Amygdala (tissue), 56 donors: ENCODE measurements at regions not wholly inside any gene's neighbourhood (a gene's known extent, or its start where the extent isn't known, plus 50 kb on each side); places are given as distances from the start of the nearest gene placed in this dataset.
"Not testable (repeated sequence)": the region's sequence is repeated elsewhere in the genome, so short reads cannot be mapped to it uniquely, and the experiment has no call there.

Experiments
- DNase-seq, 56 donors: peaks; one replicate each; lab custom pipeline; 2025; lab: John Stamatoyannopoulos, UW

DNA sequence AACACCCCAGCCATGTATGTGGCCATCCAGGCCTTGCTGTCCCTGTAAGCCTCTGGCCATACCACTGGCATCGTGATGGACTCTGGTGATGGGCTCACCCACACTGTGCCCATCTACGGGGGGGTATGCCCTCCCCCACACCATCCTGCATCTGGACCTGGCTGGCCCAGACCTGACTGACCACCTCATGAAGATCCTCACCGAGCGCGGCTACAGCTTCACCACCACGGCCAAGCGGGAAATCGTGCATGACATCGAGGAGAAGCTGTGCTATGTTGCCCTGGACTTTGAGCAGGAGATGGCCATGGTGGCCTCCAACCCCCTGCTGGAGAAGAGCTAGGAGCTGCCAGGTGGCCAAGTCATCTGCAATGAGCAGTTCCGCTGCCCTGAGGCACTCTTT lies 80.4 kb upstream of the ZCCHC2 start:
- DNase-seq = no peak

DNA sequence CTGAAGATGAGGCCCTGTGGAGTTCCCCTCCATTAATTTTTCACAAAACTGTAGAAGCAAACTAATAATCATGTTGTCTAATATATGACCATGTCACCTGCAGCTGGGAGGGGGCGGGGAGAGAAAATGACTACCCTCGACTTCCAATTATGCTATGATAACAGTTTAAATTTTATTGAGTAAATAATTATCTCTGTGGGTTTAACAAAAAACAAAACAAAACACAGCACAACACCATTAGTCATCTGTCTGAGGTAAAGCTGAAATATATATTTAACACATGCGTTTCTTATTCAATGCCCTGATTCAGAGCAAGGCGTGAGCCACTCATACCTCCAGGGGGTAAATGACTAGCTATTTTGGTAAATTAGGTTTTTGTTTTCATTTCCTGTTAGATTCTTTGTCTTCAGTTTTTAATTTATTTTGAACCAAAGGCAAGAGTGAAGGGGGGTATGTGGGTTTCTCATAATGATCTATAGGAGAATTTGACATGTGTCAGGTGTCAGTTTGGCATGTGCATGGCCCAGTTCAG lies 77.4 kb upstream of the ZCCHC2 start:
- no peak for DNase-seq

DNA sequence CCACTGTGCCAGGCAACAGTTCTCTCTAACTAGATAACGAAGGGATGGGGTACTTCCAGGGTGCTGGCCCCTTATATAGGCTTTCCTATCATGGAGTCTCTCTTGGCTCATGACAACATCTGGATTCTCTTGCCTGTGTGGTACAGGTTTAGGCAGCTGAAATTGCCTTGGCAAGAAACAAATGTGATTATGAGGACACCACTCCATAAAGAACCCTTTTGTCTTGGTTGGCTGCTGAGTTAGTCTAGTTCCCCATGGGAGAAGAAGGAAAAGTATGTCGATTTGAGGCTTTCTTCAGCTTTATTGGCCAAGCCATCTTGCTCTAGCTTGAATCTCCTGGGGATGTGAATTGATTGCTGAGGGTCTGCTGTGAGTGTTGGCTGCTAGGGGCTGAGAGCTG lies 76.3 kb upstream of the ZCCHC2 start:
- no peak for DNase-seq

DNA sequence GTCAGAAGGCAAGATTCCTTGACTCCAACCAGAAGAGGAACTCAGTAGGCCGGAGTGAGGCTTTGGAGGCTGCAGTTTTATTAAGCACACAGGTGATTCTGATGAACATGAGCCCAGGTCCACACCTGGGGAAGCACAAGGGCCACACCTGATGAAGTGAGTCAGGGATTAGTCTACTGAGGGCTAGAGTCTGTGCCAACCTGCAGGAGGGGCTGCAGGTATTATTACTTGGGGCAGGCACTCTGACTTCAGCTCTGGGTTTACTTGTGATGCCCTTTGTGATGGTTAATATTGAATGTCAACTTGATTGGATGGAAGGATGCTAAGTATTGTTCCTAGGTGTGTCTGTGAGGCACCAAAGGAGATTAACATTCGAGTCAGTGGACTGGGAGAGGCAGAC lies 75.2 kb upstream of the ZCCHC2 start:
- DNase-seq = no peak

DNA sequence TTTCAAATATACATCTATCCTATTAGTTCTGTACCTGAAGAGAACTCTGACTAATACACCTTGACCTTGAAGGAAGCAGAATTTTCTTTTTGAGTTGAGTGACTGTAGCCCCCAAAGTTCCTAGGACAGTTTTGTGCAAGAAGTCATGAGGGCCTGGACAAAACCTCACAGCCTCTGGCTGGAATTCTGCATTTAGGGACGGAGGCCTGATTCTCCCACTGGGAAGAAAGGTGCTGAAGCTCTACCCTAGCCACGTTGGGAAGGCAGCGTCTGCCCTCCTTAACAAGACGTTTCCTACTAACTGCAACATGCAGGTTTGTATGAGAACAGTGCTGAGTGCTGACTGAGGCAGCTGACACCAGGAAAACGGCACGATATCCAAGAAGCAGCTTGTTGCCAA lies 74.4 kb upstream of the ZCCHC2 start:
- DNase-seq = no peak

DNA sequence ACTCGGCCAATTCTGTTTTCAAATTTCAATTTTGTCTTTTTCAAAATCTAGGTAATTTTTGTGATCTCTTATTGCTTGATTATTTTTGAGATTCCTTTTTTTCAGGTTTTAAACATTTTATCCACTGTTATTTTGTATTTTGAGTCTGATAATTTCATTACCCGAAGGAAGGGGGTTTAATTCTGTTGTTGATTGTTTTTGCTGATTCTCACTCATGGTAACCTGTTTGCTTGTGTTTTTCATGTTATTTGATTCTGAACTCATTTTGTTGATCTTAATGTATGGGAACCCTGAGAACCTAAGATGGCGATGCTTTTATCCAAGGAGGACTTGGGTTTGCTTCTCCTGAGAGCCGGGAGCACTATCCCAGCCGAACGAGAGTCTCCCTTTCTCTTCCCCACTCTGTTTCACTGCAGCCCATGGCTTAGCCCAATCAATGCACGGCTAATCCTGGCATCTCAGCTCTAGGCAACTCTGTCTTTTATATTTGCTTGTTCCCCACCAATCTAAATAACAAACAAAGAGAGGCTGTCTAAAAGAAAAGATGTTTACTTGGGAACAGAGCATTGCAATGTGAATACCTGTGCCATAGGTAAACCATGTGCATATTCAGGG lies 73.2 kb upstream of the ZCCHC2 start:
- no peak for DNase-seq

DNA sequence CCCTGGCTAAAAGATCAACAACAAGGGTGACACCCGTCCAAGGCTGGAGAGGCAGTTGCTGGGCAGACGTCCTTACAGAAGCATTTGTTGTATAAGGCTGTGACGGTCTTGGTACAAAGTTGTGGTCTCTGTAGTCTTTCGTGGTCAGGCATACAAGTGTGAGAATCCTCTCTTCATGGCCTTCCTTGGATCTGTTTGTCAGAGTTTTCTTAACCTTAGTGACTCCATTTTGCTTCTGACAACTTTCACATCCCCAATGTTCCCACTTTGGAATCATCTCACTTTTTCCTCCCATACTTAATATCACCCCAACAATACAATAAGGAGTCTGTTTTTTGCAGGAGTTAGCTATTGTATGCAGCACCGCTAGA lies 72.7 kb upstream of the ZCCHC2 start:
- DNase-seq = no peak

DNA sequence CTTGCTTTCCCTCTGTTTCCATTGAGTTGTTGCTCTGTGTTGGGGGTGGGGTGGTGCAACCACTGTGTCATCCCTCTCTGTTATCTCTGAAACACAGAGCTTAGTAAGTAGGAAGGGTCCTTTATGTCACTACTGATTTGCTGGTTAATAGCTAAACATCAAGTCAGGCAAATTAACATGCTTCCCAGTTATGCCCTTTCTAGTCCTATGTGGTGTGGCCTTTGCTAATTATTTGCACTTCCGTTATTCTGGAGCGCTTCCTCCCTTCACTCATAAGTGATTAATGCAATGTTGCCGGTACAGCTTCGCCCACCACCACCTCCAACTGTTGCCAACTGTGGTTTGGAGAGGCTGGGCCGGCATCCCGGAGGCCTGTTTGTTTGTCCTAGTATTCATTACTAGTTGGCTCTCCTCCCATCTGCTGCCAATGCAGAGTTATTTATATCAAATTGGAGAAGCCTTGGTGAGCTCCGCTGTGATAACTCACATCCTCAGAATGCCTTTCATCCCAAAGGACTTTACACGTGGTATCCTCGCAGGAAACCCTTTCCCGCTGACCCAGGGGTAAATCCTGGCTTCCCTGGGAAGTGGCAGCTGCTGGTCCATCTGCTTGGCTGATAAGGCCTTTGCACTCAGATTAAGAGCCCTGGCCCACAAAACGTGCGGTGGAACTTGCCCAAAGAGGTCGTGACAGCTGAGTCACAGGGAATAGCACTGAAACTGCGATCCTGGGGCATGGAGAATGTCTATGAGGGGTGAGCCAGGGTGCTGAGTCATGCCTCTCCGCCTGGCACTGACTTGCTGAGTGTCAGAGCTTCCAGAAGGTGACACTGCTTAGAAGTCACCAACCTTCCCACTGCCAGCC lies 72.0 kb upstream of the ZCCHC2 start:
- peak in 28 of 56 donors; percentile 4 to 56 (median 24) for DNase-seq

DNA sequence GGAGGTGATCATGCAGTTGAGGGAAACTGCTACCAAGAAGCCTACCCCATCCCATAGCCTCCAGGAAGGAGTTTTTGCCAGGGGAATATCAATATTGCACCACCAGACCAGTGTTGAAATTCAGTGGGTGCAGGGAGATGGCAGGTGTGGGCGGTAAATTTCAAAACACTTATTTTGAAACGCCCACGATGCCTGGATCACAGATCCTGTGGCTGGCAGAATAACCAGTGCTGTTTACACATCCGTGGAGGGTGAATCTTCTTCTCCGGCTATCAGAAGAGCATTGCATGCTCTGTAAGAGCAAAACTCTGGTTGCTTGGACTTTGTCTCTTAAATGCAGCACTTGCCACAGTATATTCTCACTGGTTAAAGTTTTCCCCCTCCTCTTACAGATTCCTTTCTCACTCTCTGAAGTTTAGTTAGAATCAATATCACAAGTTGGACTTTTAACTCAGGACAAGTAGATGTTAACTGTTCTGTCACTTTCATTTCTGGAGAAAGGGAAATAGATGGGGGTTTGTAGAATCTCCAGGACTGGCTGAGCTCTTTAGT lies 70.5 kb upstream of the ZCCHC2 start:
- peak in 1 of 56 donors; percentile 12 for DNase-seq

DNA sequence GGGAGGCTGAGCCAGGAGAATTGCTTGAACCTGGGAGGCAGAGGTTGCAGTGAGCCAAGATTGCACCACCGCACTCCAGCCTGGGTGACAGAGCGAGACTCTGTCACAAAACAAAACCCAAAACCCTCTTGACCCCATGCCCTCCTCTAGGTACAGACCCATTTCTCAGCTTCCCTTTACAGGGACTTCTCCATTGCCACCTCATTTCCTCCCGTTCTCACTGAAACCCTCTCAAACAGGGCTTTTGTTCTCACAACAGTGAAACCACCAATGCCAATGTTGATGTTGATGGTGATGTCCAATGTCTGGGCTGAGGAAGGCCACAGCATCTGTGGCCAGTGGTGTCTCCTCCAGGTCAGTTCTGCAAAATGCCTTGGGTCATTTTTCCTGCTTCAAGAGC lies 69.0 kb upstream of the ZCCHC2 start:
- no peak for DNase-seq

DNA sequence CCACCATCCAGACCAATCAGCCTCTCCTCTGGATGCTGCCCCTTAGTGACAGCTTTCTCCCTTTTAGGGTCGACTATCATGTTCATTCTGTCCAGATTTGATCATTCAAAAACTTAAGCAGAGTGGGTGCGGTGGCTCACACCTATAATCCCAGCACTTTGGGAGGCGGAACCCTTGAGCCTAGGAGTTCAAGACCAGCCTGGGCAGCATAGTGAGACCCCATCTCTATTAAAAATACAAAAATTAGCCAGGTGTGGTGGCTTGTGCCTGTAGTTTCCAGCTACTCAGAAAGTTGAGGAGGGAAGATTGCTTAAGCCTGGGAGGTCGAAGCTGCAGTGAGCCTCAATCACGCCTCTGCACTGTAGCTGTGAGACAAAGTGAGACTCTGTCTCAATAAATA lies 68.3 kb upstream of the ZCCHC2 start:
- no peak for DNase-seq

DNA sequence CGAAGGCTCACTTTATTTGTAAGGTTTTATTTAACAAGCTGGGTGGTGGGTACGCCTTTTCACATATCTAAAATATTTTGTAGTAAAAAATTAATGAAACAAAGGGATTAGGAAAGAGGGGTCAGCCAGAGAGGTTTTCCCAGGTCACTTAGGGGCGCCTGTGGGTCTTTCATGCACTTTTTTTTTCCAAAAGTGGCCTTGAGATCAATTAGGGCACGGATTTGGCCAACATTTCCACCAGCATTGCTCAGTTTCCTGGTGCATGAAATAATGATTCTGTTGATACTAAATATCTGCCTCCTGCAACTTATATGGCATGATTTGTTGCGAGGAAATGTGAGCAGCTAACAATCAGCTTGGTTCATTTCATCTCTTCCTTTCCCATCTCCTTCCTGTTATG lies 67.6 kb upstream of the ZCCHC2 start:
- DNase-seq = no peak

DNA sequence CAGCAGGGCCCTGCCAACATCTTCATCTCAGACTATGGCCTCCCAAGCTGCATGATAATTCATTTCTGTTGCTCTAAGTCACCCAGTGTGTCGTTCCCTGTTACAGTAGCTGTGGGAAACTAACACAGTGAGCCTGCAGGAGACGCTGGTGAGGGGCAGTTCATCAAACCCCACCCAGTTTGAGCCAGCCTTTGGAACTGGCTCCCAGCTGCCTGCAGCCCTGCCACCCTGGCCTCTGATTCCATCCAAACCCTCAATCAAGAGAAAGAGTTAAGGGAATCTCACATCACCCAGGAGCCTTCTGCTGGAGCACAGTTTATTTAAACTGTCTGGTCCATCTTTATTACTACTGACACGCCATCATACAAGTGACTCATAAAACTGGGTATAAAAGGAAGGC lies 64.9 kb upstream of the ZCCHC2 start:
- DNase-seq = no peak

DNA sequence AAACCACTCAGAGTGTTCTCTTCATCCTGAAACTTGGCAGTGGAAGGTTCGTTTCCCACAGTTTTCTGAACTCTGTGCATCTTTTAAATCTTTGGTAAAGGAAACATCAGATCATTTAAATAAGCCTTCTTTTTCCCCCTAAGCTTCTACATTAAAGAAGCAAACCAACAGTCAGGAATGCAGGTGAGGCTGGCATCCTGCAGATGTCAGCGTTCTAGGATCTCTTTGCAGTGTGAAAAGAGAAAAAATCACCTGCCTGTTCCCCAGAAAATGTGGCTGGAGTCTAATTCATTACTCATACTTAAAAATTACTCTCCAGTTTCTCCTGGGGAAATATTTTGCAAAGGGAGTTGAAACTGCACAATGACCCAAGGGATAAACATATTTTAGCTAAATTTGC lies 64.5 kb upstream of the ZCCHC2 start:
- DNase-seq = no peak

DNA sequence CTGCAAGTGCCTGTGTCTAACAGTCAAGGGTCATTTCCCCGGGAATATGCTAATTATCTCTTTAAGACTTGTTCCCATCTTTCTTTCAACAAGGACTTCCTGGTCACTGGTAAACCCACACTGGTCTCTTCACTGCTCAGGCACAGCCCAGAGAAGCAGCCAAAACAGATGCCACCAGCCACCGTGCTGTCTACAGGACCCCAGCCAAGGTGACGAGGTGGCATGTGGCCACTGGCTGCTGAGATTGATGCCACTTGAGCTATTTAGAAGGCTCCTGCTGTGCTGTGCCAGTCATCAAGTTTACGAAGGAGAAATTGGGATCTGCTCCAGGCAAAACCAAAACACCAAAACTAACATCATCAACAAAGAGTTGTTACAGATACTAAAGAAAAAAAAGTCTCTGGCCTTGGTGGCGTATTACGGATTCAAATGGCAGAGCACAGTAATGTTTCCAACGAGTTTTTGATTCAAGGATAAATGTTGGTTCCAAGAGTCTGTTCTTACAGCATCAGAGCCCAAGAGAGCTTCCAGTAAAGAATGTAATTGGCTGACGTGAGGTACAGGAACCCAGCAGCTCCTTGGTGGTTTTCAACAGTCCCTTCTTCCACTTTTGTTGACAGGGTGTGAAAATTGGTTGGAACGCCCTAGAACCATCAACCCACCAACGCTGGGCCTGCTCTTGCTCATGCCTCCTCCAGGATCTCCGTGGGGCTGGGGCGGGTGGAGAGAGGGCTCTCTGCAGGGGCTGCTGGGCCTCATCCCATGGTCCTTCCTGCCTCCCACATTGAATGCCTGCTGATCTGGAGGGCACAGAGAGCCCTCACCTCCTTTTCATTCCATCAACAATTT lies 63.7 kb upstream of the ZCCHC2 start:
- DNase-seq = no peak

DNA sequence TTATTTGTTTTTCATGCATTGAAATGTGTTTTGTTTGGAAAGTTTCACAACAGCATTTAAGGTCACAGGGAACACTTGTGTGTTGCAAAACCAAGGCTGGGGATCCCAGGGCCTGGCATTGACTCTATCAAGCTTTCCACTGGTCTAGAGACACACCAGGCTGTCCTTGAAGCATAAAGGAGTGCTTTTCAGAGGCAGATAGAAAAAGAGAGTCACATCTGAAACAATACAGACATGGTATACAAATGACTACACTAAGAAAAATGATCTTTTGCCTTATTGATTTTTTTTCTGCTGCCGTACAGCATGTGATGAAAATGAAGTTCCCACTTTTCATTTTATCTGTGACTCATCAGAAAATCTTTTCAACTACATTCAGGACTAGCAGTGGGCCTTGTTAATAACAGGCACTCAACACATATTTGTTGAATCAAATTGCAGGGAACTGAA lies 61.9 kb upstream of the ZCCHC2 start:
- no peak for DNase-seq

DNA sequence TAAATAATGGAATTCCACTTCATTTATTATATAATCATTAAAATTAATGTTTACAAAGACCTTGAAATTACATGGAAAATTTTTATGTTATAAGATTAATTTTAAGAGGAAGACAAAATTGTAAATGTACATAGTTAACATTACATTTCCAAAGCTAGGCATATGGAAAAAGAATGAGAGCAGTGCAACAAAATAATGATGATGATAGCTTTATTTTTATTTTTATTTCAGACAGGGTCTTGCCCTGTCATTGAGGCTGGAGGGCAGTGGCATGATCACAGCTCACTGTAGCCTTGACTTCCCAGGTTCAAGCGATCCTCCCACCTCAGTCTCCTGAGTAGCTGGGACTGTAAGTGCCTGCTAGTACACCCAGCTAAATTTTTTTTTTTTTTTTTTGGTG lies 61.2 kb upstream of the ZCCHC2 start:
- DNase-seq = no peak

DNA sequence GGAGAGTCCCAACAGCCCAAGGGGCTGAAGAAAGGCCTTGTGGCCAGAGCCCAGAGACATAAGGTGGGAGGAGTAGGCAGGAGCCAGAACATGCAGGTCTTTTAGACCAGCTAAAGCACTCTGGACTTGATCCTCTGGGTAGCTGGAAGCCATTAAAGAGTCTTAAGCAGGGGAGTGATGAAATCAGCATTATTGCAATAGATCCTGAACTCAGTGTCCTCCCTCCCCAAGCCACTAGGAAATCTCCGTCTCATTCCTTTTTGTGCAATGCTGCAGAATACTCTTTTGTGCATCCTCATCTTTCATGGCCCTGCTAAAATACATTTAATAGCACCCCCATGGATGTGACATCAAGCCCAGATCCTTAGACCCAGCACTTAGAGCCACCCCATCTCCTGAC lies 58.6 kb upstream of the ZCCHC2 start:
- no peak for DNase-seq

DNA sequence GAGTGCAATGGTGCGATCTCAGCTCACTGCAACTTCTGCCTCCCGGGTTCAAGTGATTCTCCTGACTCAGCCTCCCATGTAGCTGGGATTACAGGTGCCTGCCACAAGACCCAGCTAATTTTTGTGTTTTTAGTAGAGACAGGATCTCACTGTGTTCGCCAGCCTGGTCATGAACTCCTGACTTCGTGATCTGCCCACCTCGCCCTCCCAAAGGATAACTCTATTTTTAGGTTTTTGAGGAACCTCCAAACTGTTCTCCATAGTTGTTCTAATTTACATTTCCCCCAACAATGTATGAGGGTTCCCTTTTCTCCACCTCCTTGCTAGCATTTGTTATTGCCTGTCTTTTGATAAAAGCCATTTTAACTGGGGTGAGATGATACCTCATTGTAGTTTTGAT lies 53.7 kb upstream of the ZCCHC2 start:
- DNase-seq = not testable (repeated sequence)
